Glutamatergic neuron (in vitro differentiated cells): ENCODE measurements at regions not wholly inside any gene's neighbourhood (a gene's known extent, or its start where the extent isn't known, plus 50 kb on each side); places are given as distances from the start of the nearest gene placed in this dataset.

Experiments
- DNase-seq: peaks from one replicate; pipeline ENCODE4 v3.0.0; 2022
- H3K27ac Mint-ChIP-seq: one replicate; pipeline ENCODE4 v1.8.0; 2020; ENCODE audit warnings: mild to moderate bottlenecking, mixed read lengths, inconsistent platforms; ENCODE audit not compliant: unreplicated experiment
- H3K27me3 Mint-ChIP-seq: one replicate; pipeline ENCODE4 v1.8.0; 2020; ENCODE audit warnings: mild to moderate bottlenecking, moderate library complexity, mixed read lengths, inconsistent platforms; ENCODE audit not compliant: unreplicated experiment
- H3K36me3 Mint-ChIP-seq: one replicate; pipeline ENCODE4 v1.8.0; 2020; ENCODE audit warnings: mild to moderate bottlenecking, mixed read lengths, inconsistent platforms; ENCODE audit not compliant: unreplicated experiment
- H3K4me1 Mint-ChIP-seq: one replicate; pipeline ENCODE4 v1.8.0; 2020; ENCODE audit warnings: mild to moderate bottlenecking, low read depth, mixed read lengths, inconsistent platforms; ENCODE audit not compliant: unreplicated experiment
- H3K4me3 Mint-ChIP-seq: one replicate; pipeline ENCODE4 v1.8.0; 2020; ENCODE audit warnings: mild to moderate bottlenecking, mixed read lengths, inconsistent platforms; ENCODE audit not compliant: unreplicated experiment
- H3K9me3 Mint-ChIP-seq: one replicate; pipeline ENCODE4 v1.8.0; 2020; ENCODE audit warnings: mild to moderate bottlenecking, moderate library complexity, mixed read lengths, inconsistent platforms; ENCODE audit not compliant: unreplicated experiment
- CTCF ChIP-seq: fragments of 200-600 bp; sonication (generic); IDR thresholded peaks from one replicate; pipeline ENCODE4 v1.5.0; 2021; ENCODE audit not compliant: partially characterized antibody, unreplicated experiment

GRCh38 chr12:118846416-118846815 lies 134.9 kb upstream of the SRRM4 start:
- H3K36me3 Mint-ChIP-seq = no peaks in the 10 kb centered on the region

GRCh38 chr12:118850244-118850825 lies 131.0 kb upstream of the SRRM4 start:
- H3K36me3 Mint-ChIP-seq = no peaks in the 10 kb centered on the region
- DNase-seq = peak; percentile 72
- no peak overlapping the region for H3K4me3 Mint-ChIP-seq

More at GRCh38 chr12:118846416-118846815, 134.9 kb upstream of the SRRM4 start:
- DNase-seq = no peak
- Mint-ChIP-seq H3K4me3 (no peak overlapping the region), H3K27ac (no peak overlapping the region), H3K4me1 (peaks cover 17% of the 10 kb centered on the region), H3K9me3 (peaks cover 4% of the 10 kb centered on the region), H3K27me3 (peaks cover 2% of the 10 kb centered on the region)
- no peak for TF ChIP-seq CTCF

GRCh38 chr12:118851891-118852290 lies 129.4 kb upstream of the SRRM4 start:
- Mint-ChIP-seq H3K27me3 (peaks cover 4% of the 10 kb centered on the region), H3K27ac (no peak overlapping the region), H3K4me1 (peaks cover 13% of the 10 kb centered on the region), H3K9me3 (peaks cover 1% of the 10 kb centered on the region), H3K36me3 (no peaks in the 10 kb centered on the region), H3K4me3 (peak overlapping the region; percentile 16)
- no peak for TF ChIP-seq CTCF
- DNase-seq = no peak

More at GRCh38 chr12:118850244-118850825, 131.0 kb upstream of the SRRM4 start:
- peaks cover 4% of the 10 kb centered on the region for H3K9me3 Mint-ChIP-seq
- H3K27ac Mint-ChIP-seq = no peak overlapping the region
- H3K4me1 Mint-ChIP-seq = peaks cover 13% of the 10 kb centered on the region
- TF ChIP-seq CTCF = peak; percentile 95
- peaks cover 4% of the 10 kb centered on the region for H3K27me3 Mint-ChIP-seq

GRCh38 chr12:118853634-118854033 lies 127.7 kb upstream of the SRRM4 start:
- Mint-ChIP-seq H3K36me3 (no peaks in the 10 kb centered on the region), H3K27ac (no peak overlapping the region), H3K9me3 (peaks cover 1% of the 10 kb centered on the region), H3K4me3 (no peak overlapping the region), H3K4me1 (peaks cover 8% of the 10 kb centered on the region), H3K27me3 (peaks cover 4% of the 10 kb centered on the region)
- no peak for DNase-seq
- TF ChIP-seq CTCF = no peak

GRCh38 chr12:118855858-118856257 lies 125.5 kb upstream of the SRRM4 start:
- peaks cover 4% of the 10 kb centered on the region for H3K27me3 Mint-ChIP-seq
- no peak overlapping the region for H3K27ac Mint-ChIP-seq
- no peak overlapping the region for H3K4me3 Mint-ChIP-seq
- TF ChIP-seq CTCF = no peak
- no peak for DNase-seq
- no peaks in the 10 kb centered on the region for H3K36me3 Mint-ChIP-seq
- H3K9me3 Mint-ChIP-seq = peaks cover 1% of the 10 kb centered on the region
- H3K4me1 Mint-ChIP-seq = peaks cover 8% of the 10 kb centered on the region
